Activated CD4-positive, alpha-beta T cell treated with anti-CD3 and anti-CD28 coated beads, Interleukin-2, amount 50 U/mL, for 16 hours (primary cell): ENCODE measurements at regions not wholly inside any gene's neighbourhood (a gene's known extent, or its start where the extent isn't known, plus 50 kb on each side); places are given as distances from the start of the nearest gene placed in this dataset.

ENCODE experiments used
- DNase-seq: peaks from one replicate; pipeline ENCODE4 v3.0.0-alpha.2; 2020

DNA sequence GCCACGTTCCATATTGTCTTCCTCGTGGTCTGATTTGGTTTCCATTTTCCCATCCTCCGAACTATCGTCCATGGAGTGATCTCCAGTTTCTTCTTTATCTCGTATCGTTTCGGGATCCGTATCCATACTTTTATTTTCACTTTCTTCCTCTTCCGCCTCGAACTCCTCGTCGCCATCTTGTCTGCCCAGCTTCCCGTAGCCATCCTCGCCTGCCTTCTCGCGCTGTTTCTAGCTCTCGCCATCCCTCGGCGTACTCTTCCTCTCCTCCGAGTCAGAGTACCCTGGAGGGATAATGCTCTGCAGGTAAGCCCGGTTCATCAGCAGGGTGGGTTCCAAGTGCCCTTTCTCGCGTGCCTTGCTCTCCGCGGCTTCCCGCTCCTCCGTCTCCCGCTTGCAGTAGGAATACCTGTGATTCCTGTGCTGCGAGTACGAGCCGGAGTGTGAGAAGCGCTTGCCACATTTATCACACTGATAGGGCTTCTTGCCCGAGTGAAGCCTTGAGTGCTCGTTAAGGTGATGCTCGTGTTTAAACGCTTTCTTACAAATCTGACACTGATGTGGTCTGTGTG is 134.5 kb upstream of the TAPT1 start:
- no peak for DNase-seq

DNA sequence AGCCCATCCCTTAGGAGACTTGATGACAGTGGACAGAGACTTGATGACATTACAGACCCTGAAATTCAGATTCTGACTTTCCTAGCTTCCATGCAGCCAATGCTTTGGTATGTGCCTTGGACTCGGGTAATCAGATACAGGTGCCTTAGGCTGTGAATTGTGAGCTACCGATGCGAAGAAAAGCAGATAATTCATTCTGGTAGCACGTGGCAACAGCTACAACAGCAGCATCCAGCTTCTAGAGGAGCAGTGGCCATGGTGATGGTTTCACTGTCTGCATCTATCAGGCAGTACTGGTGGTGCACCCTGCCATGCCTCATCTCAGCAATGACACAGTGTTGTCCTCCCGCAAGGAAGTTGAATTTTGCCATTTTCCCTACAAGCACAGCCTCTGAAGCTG is 126.9 kb upstream of the TAPT1 start:
- DNase-seq: no peak

DNA sequence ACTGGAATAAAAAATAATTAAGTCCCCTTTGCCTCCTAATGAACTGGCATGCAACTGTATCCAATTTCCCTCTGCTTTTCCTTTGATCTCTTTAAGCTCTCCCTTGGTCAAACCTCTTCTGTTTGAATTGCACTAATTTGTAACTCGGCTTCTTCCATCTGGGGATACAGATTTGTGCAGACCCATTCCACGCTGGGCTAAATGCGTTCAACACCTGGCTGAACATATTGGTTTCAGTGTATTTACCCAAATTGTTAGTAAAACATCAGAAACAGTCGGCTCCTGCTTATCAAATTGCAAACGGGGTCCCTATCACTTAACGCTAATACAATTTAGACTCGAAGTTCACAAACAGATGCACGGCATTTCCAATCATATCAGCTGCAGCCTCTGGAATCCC is 124.9 kb upstream of the TAPT1 start:
- no peak for DNase-seq

DNA sequence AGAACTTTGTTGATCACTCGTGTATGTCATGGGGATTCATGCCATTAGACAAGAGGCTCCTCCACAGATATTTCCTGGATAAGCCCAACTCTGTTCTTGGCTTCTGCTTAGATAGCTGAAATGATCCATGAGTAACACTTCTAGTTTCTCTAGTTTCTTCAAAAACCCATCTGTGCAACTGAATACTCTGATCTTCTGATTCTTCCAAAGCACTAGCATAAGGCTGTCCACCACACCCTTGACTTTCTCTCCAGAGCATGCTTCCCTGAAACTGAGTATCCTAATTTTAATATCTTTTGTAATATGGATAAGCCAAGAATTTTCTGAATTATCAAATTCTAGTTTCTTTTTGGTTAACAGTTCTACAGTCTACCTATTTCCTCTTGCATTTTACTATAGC is 118.6 kb upstream of the TAPT1 start:
- no peak for DNase-seq

DNA sequence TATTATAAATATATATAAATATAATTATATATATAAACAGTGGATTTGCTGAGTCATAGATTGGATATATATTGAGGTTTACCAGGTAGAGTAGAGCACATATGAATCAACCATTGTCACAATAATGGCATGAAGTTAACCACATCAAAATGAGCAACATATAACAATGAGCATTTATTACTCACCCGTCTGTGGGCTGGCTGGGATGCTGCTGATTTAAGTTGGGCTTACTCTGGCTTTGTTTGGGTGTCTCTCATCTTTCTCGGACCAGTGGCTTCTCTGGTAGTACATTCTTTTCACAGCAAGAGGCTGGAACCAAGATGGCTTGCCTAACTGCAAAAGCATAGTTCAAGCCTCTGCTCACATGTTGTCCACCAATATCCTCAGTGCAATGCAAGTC is 111.7 kb upstream of the TAPT1 start:
- DNase-seq: no peak

DNA sequence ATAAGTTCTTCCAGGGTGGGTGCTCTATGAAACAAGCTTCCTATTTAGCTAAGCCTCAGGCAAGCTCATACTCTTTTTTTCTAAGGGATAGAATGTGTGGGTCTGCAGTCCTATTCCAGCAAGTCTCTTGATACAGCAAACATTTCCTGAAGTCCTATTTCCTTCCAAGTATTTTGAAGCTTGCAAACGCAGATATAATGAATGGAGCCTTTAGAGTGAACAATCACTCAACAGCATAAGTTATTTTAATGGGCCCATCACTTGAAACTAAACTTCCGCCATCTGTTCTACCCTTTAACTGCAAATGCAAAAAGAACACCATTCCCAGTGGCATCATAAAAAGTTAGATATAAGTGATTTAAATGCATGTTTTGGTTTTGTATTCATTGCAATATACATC is 108.3 kb upstream of the TAPT1 start:
- DNase-seq: no peak

DNA sequence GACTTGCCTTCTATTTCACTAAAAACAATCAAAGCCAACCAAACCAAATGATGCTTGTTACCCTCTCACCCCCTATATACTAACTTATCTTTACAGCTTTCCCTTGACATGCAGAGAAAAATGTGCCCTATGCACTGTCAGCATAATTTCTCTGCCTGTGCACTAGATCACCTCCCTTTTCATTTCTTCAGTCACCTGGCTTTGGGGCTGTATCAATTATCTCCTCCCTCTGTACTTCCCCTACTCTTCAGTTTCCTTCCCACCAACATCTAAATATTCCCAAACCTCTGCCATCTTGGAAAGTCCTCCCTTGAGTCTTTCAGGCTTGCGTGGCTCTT is 103.5 kb upstream of the TAPT1 start:
- DNase-seq: no peak

DNA sequence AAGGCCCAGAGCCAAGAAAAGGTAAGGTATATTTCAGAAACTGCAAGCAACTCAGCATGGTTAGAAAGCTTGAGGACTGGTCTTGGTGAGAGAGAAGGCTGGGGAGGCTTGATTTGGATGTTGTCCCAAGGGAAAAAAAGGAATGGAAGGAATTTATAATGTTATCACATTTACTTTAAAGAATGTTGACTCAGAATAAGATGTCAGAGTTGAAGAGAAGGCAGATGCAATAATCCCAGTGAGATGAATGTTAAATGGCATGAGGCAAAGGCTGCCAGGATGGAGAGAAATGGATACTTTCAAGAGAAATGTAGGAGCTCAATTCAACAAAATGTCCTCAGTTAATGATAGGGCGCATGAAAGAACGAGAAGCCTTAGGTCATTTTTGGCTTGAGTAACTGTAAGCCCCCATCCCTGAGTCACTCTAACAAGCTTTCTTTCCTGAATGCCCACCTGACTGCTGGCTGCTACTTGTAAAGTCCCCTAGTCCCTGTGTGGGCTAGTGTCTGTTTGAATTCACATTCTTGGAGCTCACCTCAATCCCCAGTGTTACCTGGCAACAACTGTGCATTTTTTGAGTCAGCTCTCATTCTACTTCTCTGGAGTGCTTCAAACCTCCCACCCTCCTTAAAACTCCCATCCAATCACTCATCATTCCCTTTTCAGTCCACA is 103.0 kb upstream of the TAPT1 start:
- DNase-seq: no peak

DNA sequence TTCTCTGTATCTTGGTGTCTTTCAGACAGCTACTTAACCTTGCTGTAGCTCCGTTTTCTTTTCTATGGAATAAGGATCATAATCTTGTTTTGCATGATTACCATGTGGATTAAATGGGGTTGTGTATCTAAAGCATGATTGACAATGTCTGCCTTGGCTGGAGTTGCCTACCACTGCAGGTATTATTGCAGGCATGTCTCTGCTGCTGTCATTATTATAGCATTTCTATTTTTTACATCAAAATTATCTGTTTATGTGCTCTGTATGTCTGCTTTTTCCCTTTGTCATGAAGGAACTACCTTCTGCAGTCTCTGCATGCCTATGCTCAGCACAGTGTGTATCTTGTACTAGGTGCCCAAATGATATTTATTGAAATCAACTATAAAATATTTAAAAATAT is 95.9 kb upstream of the TAPT1 start:
- no peak for DNase-seq

DNA sequence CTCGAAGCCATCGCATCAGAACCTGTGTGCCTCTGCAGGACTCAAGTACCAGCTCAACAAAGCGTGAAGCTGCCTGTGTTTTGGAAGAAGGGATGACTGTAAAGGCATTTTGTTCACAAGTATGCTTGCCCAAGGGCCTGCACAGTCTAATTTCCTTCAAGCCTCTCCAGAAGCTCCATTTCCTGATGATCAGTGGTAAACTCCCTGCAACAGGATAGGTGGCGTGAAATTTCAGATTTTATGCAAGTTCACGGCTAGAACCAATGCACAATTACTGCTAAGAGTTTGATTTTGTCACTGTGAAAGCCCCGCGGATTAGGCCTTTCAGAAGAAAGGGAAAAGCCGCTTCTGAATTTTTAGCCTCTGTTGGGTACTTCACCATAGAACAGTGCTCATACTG is 89.2 kb upstream of the TAPT1 start:
- DNase-seq: no peak

DNA sequence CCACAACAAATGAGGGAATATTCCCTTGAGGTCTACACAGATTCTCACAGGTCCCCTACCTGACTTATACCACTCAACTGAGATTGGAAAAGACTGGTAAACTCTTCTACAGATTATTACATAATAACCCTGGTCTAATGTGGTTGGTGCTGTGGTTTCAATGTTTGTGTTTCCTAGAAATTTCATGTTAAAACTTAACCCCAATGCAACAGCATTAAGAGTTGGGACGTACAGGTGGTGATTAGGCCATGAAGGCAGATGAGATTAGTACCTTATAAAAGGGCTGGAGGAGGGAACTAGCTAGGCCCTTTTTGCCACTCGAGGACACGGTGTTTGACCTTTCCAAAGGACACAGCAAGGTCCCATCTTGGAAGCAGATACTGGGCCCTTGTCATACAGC is 84.3 kb upstream of the TAPT1 start:
- no peak for DNase-seq

DNA sequence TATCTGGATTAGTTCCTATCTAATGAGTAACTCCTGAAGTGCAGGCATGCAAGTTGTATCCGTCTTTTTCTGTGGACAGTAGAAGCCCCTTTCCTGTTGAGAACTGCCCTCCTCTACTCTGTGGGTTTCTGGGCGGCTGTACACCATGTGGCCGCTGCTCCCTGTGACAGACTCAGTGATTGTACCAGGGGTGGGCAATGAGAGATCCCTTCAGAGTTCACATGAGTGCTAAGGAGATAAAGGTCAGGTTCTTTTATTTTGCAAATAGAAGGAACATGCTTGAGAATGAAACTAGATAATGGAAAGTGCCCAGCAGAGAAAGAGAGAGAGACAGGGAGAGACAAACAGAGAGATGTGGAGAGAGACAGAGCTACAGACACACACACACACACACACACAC is 76.4 kb upstream of the TAPT1 start:
- no peak for DNase-seq

DNA sequence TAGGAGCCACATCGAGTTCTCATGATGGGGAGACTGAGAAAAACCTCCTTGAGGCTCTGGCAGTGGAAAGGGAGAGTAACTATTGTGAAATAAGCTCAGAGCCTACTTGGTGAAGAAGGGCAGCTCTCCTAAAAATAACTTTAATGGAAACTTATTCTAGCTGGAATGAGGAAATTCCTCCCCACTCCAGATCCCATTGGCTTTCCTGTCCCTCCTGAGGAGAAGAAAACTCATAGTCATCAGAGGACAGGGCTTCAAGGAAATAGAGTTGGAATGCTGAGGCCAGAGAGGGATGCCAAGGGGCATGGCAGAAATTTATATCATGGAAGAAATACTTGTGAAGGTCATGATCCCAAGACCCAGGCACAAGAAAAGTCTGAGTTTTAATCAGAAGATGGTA is 70.7 kb upstream of the TAPT1 start:
- DNase-seq: no peak

DNA sequence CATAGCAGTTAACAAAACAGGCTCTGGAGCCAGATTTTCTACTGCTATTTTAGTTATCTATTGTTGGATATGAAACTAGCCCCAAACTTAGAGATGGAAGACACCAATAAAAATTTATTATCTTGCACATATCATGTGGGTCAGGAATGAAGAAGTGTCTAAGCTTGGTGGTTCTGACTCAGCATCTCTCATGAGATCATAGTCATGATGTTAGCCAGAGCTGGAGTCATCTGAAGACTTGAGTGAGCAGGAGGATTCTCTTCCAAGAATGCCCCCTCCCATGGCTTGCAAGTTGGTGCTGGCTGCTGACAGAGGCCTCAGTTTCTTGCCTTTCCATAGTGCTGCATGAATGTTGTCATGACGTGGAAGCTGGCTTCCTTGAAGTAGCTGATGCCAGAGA is 68.2 kb upstream of the TAPT1 start:
- no peak for DNase-seq

DNA sequence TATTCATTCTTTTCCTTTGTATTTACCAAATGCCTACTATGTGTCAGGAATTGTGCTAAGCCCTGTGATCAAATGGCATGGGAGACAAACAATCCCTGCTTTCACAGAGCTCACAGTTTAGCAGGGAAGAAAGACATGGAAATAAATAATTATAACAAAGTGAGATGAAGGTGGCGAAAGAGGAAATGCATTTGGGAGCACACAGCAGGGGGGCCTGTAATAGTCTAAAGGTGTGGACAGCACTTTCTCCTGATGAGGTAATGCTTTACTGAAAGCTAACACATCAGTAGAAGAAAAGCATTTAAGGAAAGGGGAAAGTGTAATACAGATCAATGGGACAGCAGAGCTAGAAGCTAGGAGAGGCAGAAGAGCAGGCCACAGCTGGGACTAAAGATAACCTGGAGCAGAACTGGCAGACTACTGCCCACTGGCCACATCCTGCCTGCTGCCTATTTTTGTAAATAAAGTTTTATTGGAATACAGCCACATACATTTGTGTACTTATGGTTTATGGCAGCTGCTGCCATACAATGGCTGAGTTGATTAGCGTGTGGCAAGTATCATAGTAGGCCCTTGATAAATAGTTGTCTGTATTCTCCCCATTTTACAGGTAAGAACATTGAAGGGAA is 67.1 kb upstream of the TAPT1 start:
- no peak for DNase-seq

DNA sequence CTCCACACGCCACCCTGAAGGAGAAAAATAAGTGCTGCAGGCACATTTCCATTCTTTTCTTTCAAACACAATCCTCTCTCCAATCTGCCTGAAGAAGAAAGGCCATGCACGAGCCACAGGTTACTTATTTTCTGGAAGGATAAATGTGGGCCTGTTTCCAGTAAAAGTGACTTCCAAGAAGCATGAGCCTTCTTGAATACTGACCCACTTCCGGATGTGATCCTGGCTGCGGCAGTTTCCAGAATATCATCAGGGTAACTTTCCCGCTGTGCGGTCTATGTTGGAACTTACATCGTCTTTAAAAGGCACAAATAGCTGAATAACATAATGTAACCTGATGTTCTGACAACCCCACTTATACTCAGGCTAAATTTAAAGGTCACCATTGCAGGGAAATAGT is 66.3 kb upstream of the TAPT1 start:
- no peak for DNase-seq

DNA sequence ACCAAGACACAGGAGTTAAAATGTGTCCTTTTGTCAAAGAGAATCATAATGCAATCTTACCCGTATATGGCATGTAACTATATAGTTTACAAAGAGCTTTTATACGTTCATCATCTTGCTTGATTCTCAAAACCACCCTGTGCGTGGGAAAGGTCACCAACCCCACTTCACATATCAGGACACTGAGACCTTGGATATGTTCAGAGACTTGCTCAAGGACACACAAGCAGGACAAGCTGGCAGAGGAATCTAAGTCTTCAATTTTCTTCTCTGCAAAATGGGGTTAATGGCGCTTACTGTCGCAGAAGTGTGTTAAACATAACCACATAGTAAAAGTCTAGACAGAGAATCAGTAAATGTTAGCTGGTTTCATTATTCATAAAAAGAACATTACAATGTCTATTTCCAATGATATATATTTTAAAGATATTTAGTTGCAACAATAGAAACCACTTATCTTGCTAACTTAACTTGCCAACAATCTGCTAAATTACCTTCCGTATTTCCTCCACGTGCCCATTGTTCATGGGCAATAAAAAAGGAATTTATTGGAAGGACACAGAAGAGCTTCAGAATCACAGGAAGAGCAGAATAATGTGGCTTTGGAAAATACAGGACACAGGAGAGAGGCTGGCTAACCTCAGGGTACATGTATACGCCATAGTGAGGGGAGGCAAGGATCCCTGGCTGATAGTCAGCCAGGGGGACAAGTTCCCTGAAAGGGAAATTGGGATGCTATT is 64.6 kb upstream of the TAPT1 start:
- DNase-seq: no peak

DNA sequence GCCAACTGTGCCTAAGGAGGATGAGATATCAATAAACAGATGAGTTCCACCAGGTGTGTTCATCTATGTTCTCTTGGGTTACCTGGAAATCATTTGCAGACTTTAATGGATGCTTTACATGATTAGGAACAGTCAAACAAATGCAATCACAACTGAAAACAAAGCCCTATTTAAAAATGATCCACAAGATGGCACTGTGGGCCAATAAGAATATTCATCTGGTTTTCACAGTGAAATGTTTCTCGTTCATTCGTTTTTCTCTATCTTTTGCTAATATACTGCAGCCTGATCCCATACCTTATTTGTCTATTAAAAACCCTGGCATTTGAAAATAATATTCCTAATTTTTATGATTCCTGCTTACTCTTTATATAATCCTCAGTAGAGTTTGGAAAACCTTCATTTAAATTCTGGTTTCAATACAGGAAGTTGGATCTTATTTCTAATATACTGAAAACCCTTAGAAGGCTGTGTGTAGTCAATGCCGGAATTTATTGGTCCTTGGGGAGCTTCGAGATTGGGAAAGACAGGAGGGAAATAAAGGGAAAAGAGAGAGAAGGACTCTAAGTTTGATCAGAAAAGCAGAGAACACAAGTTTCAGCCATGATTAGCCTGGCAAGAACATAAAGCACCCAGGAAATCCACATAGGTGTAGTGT is 63.8 kb upstream of the TAPT1 start:
- DNase-seq: peak; percentile 24

DNA sequence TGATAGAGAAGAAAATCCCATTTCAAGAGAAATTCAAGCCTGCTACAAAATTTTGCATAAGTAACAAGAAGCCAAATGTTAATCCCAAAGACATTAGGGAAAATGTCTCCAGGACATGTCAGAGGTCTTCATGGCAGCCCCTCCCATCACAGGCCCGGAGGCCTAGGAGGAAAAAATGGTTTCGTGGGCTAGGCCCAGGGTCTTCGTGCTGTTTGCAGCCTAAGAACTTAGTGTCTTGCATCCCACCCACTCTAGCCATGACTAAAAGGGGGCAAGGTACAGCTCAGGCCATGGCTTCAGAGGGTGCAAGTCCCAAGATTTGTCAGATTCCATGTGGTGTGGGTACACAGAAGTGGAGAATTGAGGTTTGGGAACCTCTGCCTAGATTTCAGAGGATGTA is 57.8 kb upstream of the TAPT1 start:
- no peak for DNase-seq

DNA sequence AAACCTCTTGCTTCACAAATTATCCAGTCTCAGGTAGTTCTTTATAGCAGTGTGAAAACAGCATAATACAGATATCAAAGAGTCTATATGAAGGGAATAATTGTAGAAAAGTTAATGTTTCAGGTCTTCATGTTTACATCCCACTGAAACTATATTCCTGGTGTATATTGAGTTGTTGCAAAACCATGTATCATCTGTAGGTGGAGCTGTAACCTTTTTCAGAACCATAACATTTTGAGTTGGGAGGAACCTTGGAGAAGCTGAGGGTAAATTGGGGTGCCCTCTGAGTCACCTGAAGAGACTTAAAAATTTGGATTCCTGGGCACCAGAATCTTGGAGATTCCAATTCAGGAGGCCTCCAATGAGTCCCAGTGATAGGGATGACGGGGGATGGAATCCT is 51.9 kb upstream of the TAPT1 start:
- no peak for DNase-seq
